COR-L47 (cell line): ENCODE measurements at regions not wholly inside any gene's neighbourhood (a gene's known extent, or its start where the extent isn't known, plus 50 kb on each side); places are given as distances from the start of the nearest gene placed in this dataset.
"Not testable (repeated sequence)": the region's sequence is repeated elsewhere in the genome, so short reads cannot be mapped to it uniquely, and the experiment has no call there.

Experiments used
- DNase-seq: peaks from one replicate; lab custom pipeline; 2025; lab: John Stamatoyannopoulos, UW

DNA sequence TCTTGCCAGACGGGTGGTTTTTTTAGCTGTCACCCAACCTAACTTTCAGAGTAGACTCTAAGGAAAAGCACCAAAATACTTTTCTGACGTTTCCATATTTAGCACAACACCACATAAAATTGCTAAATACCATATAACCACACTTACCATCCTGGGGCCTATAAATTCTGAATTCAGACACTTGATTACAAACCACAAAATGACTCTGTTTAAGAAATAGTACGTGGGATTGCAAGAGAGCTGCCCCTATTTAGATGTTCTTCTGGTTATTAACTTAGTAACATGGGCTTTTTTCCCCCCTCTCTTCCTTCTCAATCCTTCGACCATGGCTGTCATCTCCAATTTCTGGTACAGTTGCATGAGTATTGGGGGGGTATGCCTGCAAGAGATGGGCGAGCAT is 287.7 kb downstream of the BMP4 start:
- DNase-seq = no peak

DNA sequence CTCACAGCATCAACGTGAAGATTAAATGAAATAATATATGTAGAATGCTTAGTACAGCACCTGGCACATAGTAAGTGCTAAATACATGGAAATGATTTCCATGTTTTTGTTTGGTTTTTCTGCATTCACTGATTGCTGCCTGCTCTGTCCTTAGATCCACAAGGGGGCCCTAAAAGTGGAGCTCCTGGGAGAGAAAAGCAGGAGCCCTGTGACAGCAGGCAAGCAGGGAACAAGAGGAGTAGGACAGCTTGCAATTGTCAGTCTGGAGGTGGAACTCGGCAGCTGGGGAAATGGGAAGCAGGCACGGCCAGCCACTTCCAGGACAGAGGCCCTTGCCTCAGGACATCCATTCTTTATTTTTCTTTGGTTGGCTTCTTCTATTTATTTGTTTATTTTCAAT is 292.9 kb downstream of the BMP4 start:
- no peak for DNase-seq

DNA sequence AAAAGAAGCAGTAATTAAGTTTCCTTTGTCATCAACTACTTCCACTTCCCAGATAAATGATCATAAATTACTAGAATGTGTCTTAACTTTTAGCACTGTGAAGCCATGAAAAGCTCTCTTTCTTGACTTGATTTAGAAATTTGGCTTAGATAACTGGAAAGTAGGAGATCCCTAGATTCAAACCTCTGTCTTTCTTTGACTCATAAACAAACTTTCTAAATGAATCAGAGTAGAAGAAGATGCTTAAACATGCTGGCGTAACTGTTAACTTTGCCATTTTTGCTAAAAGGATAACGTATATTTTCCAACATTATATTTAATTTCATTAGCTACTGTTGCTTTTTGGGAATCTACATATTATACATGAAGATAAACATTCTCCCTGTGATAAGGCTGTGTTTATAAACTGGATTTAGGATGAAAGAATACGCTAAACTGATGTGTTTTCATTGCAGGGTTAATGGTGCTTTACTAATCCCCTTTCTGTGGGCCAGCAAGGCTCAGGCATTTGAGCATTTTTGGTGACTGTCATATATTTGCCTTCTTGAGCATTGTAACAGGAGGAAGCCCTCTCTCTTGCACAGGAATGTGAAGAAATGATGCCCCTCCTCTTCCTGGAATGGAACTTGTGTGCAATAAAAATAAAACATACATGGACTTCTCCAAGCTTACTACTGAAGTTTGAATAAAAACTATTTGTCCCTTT is 301.4 kb downstream of the BMP4 start:
- no peak for DNase-seq

DNA sequence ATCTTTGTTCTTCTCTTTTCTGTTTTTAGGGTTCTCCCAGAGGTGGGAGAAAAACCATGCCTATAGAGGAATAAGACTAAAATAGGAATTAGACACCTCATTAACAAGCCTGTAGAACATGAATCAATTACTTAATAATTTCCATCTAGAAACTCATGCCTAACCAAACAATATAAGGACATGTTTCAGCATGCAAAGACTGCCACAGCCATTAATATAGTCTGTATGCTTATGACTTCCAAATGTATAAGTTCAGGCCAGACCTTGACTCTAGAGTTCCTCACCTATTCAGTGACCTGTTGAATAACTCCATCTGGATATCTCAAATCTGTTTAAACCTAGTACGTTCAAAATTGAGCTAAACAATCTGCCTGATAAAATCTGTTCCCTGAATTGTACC is 304.6 kb downstream of the BMP4 start:
- no peak for DNase-seq

DNA sequence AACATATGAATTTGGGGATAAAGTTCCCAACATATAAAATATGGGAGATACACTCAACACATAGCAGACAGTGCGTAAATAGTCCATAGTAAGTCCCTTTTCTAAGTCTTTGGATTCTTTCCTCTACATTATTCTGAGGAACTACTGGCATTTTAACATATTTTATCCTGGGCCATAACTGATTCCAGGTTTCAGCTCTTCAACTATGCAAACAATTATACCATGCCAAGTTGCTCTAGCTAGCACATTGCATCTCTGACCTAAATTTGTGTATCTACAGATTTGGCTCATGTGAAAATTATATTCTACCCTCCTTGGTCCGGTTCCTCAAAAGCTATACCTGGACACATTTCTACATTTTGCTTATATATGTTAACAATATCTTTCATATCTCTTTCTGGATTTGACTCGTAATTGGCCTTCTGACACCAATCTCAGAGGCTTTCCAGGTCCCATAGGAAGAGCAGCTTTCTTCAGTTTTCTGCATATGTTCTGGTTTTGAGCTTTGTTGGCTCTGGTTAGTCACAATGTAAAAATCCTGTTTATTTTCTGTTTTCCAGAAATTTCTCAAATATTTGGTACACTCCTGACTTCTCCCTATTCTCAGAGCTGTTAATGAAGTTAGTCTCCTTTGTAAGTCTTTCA is 305.4 kb downstream of the BMP4 start:
- DNase-seq = no peak

DNA sequence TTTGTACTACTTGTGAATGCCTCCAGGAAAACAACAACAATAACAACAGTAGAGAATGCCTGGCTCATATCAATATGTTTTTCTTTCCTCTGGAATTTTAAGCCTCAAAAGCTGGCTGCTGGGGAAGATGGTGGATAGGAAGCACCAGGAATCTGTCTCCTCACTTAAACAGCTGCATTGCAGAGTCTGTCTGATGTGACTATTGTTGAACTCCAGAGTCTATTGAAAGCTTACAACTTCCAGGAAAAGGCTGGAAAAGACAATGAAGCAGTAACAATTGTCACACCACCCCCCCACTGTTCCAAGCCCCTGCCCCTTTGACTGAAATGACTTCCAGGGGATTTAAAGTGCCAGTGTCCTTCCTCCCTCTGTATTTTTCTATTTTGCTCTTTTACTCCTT is 309.7 kb downstream of the BMP4 start:
- DNase-seq = no peak

DNA sequence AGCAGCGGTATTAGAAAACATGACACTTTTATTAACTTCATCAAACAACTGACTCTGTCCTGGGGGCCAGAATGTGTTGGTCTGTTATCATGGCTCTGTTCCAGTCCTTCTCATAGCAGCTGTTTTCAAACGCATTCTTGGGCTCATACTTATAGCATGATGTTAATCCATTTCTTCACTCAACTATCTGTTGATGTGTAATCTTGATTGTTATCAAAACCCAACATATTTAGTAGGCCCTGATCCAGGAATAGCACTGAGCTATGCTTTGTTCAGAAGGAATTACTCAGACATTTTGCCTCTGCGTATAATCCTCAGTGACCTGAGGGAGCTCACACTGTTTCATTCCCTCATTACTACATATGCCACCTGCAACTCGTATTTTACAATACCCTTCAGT is 315.9 kb downstream of the BMP4 start:
- DNase-seq = no peak

DNA sequence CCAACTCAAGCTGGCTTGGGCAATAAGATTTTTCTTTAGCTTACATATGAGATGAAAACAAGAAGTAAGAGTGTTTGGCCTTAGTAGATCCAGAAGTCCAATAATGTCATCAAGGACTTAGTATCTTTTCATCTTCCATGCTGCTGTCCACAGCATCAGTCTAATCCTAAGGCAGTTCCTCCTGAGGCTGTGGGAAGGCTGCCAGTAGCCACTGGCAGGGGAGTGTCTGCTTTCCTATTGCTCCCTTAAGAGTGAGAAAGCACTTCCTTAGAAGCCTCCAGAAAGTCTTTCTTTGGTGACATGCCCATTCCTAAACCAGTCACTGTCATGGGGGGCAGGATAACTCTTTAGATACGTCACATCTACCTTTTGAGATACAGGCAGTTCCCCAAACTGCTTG is 317.7 kb downstream of the BMP4 start:
- no peak for DNase-seq

DNA sequence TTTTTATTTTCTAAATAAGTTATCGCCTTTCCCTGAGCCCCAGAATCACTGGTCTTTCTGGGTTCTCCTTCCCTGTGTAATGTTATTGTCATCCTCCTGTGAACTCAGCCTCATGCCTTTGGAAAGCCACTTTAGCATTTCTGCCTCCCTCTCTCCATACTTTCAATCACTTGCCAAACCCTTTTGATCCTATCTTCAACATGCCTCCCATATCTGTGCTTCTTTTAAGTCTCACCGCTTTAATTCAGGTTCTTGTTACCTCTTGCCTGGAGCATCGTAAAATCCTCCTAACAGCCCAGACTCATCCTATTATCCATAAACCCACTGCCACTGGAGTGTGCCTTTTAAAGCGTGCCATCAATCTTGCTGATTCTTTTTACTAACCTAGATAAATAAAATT is 321.8 kb downstream of the BMP4 start:
- DNase-seq = no peak

DNA sequence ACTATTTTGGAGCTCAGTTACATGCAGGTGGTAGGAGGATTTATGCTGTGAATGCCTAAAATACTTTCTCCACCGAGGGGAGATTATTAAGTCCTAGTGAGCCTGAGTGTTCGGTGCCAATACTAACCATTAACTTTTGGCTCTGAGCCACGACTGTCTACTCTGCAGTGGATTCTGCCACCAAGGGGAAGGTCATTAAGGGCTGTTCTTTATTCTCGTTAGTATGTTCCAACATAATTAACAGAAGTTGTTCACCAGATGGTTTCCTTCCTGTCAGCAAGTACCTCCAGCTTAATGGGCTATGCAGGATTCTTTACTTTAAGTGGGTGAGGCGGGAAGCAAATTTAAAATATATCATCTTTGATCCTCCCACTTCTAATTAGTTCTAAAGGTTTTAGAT is 326.3 kb downstream of the BMP4 start:
- peak; percentile 92 for DNase-seq

DNA sequence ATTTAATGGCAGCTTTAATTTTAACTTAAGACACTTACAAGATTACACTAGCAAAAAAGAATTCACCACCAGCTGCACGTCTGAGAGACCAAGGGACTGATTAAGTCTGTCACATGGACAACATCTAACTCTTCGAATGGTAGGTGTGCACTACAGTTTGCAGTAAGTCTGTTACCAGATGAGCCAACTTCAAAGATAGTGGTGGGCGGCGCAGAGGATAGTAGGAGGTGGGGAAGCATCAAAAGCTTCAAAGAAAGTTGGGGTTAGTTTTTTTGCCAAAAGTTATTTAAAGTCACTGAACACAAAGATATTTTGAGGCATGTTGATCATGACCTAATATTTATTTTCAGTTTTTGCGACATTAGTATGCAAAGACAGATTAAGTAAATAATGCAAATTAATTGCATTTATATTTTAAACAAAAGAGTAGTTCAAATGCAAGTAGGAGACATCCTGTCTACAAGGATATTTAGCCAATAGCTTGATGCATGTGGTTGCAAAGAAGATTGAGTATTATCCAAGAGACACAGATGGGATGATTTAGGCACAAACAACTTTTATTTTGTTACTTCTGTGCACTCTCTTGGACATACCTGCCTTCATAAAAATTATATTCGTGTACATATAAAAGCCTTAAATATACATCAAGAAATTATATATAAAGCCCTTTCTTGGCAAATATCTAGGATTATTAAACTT is 327.7 kb downstream of the BMP4 start:
- no peak for DNase-seq

DNA sequence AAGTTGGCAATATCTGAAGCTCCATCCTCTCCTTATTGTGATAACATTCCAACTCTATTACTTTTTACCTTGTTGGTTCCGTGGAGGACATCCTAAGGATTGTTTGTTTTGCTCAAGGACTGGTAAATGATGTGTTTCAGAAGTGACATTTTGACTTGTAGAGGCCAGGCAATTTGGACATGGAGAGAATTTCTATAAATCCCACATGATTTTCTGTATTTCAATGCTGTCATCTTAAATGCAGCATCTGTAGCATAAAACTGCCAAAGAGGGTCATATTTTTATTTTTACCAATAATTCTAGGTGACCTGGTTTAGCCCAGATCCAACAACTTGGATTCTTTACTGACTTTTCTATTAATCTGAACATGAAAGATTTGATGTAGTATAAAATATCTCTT is 328.4 kb downstream of the BMP4 start:
- DNase-seq = no peak

DNA sequence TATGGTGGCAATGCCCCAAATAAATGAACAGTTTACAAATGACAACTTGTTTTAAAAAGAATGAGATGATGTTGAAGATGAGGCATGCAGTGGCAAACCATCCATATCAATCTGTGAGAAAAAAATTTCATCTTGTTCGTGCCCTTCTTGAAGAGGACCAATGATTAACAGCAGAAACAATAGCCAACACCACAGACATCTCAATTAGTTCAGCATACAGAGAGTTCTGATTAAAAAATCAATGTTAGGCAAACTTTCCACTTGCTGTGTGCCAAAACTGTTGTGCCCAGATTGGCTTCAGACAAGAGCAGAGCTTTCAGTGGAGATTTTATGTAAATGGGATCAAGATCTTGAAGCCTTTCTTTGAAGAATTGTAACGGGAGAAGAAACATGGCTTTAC is 329.9 kb downstream of the BMP4 start:
- DNase-seq = no peak

DNA sequence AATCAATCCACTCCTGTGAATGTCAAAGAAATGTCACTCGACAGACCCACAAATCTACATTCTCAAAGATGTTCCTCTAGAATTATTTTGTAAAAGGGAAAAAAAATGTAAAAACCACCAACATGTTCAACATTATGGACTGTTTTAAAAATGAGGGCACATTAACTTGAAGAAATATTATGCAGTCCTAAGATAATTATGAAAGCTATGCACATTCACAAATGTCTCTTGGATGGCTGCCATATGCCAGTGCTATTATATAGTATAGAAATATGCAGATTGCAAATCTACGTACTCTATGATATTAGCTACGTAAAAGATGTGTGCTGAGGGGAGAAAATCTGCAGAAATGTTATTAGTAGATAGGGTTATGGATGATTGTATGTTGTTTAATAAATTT is 334.2 kb downstream of the BMP4 start:
- DNase-seq = no peak

DNA sequence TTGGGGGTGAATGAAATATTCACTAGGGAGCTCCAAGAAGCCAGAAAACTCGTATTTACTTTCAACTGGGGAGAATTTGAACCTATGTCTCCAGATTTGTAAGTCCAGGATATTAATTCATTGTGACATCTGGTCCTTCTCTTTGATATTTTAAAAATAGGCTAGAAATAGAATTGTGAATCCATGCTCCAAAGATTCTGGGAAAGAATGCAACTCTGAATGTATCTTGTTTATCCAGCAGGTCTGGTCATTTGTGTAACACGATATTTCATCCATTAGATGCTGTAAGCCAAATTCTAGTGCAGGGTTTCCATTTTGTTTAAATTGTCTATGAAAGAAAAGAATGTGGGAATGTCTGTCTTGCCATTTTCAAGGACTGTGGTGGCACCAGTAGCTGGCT is 334.7 kb downstream of the BMP4 start:
- DNase-seq = no peak

DNA sequence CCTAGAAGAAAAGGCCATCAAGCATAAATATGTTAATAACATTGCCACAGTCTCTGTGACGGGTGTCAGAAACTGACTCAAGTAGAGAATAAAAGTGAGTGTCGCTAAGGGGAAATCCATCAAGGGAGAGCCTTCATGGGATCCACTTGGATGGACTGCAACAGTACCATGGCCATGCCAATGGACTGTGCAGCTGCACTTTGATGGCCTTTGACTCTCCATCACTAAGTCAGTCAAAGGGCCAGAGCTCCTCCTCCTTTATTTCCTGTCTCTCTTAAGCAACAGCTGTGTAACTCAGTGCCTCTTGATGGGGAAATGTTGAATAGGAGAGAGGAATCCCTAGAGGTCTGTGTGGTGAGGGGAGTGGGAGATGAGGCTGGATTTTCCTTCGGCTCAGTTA is 335.2 kb downstream of the BMP4 start:
- DNase-seq = no peak

DNA sequence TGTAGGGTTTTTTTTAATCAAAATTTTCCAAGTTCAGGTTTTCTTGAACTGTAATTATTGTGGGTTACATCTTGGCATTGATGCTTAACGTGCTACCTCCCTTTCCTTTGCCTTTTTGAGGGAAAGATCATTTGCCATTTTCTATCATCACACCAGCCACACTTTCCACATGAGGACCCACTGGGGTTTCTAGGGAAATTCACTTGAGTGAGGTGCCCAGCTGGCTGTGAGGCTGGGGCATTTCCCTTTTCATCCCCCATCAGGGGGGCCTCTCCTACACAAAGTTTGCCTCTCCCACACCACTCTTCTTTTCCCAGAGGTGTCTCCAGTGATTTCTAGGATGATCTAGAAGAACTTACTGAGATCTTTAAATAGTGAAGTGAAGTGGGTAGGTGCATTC is 335.7 kb downstream of the BMP4 start:
- DNase-seq = no peak

DNA sequence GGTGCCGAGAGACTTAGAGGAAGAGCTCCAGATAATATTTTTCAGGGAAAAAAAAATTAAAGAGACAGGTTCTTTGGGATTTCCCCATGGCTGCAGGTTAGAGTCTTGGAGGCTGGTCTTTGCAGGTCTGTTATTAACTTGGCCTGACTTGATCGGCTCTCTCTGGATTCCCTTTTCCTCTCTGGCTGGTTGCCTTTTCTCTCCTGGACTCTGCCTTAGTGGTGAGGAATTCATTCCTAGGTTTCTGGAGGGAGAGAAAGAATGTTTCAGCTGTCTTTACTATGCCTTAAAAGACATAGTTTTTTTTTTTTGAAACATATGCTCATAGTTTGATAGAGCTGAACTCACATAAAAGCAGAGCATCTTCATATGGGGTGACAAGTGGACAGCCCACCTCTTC is 336.3 kb downstream of the BMP4 start:
- DNase-seq = no peak

DNA sequence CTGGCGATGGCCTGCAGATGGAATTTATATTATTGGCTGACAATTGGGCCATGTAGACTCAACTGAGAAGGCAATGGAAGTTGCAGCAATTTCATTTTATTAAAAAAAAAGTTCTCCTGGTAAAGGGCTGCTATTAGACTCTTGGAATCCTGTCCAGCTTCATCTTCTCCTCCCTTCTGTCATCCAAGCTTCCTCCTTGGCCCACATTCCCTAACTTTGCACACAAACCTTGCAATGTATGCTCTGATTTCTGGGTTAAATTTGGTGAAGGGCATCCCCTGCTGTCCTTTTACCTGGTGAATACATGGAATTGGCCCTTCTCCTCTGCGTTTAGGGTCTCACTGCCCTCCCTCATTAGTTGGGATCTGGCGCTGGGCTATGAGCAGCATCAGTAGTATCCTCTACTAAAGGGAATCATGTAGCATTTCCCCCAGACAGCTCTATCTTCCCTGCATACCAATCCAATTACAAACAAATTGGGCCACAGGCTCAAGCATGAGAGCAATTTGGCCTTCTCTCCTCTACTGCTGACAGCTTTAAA is 336.9 kb downstream of the BMP4 start:
- DNase-seq = no peak

DNA sequence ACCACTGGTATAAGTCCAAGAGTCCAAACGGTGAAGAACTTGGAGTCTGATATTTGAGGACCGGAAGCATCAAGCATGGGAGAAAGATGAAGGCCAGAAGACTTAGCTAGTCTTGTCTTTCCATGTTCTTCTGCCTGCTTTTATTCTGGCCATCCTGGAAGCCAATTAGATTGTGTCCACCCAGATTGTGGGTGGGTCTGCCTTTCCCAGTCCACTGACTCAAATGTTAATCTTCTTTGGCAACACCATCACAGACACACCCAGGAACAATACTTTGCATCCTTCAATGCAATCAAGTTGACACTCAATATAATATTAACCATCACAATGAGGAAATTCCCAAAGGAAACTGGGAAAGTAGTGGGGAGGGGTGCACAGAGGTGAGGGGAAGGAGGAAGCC is 340.1 kb downstream of the BMP4 start:
- DNase-seq = not testable (repeated sequence)

DNA sequence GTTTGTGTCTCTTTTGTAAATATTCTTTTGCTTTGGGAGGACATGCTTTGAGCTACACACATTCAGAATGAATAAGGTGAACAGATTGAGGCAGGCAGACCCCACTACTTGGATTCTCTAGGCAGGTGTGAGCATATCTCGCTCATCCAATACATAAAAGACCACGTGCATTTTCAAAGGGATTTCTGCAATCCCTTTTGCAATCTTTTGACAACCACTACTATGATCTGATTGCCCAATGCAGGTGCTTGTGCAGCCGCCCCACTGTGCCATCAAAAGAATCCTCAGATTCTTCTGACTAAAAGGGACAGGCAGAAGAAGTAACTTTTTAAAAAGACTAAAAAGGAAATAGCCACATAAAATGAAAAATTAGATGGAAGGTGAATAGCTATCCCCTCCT is 341.4 kb downstream of the BMP4 start:
- no peak for DNase-seq

DNA sequence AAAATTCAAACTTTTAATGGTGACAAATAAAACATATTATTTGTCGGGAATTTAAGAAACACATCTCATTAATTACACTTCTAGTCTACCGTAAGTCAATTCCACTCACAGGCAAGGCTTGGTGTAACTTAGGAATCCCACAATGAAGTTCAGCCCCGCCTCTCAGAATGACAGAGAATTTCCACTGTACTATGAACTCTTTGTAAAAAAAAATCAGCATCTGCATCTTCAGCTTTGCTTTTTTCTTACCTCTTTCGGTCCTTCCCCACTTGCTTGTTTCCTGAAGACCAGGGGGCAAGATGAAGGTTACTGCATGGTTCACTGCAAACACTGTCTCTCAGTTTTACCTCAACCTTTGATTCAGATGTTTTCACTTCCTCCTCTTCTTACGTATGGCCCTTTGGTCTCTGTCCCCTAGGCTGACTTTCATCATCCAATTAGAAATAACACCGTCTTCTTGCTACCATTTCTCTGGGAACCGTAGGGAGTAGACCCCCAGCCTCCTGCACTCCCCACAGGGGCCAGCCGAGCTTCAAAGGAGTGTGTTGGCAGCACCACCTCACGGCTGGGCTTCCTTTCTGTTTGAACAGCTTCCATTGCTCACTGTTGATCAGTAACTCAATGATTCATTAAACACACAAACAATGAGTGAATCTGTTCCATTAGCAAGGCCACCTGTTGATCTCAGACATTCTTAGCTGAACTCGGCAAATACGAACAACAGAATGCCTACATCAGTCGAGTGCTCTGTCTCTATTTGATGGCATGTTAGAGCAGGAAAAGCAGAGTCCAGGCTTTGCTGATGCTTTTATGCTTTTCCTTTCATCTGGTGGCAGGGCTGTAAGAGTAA is 343.0 kb downstream of the BMP4 start:
- DNase-seq = peak; percentile 38
